ENCODE measurements at regions not wholly inside any gene's neighbourhood (a gene's known extent, or its start where the extent isn't known, plus 50 kb on each side); places are given as distances from the start of the nearest gene placed in this dataset.

- H3K27ac ChIP-seq = no peak overlapping the region
- ATAC-seq = no peak
- FAIRE-seq = no peak
- no peak overlapping the region for H3K4me3 ChIP-seq
- no peaks in the 10 kb centered on the region for H3K36me3 ChIP-seq
- intact Hi-C loops (cut with DNase I) = no loop called here
- H3K27me3 ChIP-seq = no peaks in the 10 kb centered on the region
- TF ChIP-seq, protein P1, sequence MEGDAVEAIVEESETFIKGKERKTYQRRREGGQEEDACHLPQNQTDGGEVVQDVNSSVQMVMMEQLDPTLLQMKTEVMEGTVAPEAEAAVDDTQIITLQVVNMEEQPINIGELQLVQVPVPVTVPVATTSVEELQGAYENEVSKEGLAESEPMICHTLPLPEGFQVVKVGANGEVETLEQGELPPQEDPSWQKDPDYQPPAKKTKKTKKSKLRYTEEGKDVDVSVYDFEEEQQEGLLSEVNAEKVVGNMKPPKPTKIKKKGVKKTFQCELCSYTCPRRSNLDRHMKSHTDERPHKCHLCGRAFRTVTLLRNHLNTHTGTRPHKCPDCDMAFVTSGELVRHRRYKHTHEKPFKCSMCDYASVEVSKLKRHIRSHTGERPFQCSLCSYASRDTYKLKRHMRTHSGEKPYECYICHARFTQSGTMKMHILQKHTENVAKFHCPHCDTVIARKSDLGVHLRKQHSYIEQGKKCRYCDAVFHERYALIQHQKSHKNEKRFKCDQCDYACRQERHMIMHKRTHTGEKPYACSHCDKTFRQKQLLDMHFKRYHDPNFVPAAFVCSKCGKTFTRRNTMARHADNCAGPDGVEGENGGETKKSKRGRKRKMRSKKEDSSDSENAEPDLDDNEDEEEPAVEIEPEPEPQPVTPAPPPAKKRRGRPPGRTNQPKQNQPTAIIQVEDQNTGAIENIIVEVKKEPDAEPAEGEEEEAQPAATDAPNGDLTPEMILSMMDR (IDR thresholded peaks at IDR 0.05) = no peak
- 33 to 39% methylated on average over 5 of the region's 5 CpGs for WGBS, 2 donors
- DNase-seq = no peak
- no peaks in the 10 kb centered on the region for H3K9me3 ChIP-seq
- H3K4me1 ChIP-seq = no peaks in the 10 kb centered on the region
These were observed 246.1 kb upstream of the ANKH start for GRCh38 chr5:15117688-15118087.

DNA sequence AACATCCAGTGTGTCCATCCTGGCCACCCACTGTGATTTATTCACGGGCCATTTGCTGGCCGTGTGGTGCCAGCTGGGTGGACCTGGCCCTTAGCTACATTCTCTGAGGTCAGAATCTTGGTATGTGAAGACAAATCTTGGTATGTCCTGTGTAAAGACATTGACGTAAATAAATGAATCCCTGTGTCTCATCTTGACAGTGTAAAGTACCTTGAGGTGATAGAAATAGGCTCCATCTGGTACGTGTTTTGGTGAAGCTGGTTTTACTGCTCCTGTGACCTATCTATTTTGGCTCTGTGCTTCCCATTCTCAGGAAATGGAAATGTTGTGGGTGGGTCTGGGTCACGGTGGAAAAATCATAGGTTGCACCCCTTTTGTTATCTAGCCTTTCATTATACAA, 245.4 kb upstream of the ANKH start:
- ATAC-seq (no peak), FAIRE-seq (no peak), DNase-seq (no peak)
- TF ChIP-seq, protein P1 (IDR thresholded peaks at IDR 0.05) = no peak
- no peaks in the 10 kb centered on the region for H3K27me3 ChIP-seq
- H3K4me1 ChIP-seq = no peaks in the 10 kb centered on the region
- no peak overlapping the region for H3K27ac ChIP-seq
- H3K4me3 ChIP-seq = no peak overlapping the region
- H3K36me3 ChIP-seq = no peaks in the 10 kb centered on the region
- WGBS, 2 donors = 38 to 46% methylated on average over 5 of the region's 5 CpGs
- intact Hi-C loops (cut with DNase I) = no loop called here
- no peaks in the 10 kb centered on the region for H3K9me3 ChIP-seq

GRCh38 chr5:15106530-15107283, 235.1 kb upstream of the ANKH start:
- FAIRE-seq (no peak), DNase-seq (no peak), ATAC-seq (peak in 3 of 4 donors; percentile 36 to 85 (median 83))

GRCh38 chr5:15105799-15106393, 234.3 kb upstream of the ANKH start:
- Histone ChIP-seq H3K27ac (no peak overlapping the region), H3K4me3 (no peak overlapping the region), H3K9me3 (no peaks in the 10 kb centered on the region), H3K36me3 (no peaks in the 10 kb centered on the region), H3K27me3 (no peaks in the 10 kb centered on the region), H3K4me1 (no peaks in the 10 kb centered on the region)
- intact Hi-C loops (cut with DNase I) = no loop called here
- FAIRE-seq = no peak
- 32 to 43% methylated on average over 2 of the region's 2 CpGs for WGBS, 2 donors
- peak in 2 of 6 donors; percentile 13 to 30 for DNase-seq
- ATAC-seq = peak in 3 of 4 donors; percentile 77 to 86 (median 81)
- TF ChIP-seq, protein P1 (IDR thresholded peaks at IDR 0.05) = peak; percentile 39 to 71 (median 52)

More at GRCh38 chr5:15106530-15107283, 235.1 kb upstream of the ANKH start:
- Histone ChIP-seq H3K4me1 (no peaks in the 10 kb centered on the region), H3K36me3 (no peaks in the 10 kb centered on the region), H3K27ac (no peak overlapping the region), H3K9me3 (no peaks in the 10 kb centered on the region), H3K27me3 (no peaks in the 10 kb centered on the region), H3K4me3 (no peak overlapping the region)
- TF ChIP-seq, protein P1 (IDR thresholded peaks at IDR 0.05) = no peak
- WGBS, 2 donors = 38 to 39% methylated on average over 2 of the region's 2 CpGs
- intact Hi-C loops (cut with DNase I) = no loop called here

DNA sequence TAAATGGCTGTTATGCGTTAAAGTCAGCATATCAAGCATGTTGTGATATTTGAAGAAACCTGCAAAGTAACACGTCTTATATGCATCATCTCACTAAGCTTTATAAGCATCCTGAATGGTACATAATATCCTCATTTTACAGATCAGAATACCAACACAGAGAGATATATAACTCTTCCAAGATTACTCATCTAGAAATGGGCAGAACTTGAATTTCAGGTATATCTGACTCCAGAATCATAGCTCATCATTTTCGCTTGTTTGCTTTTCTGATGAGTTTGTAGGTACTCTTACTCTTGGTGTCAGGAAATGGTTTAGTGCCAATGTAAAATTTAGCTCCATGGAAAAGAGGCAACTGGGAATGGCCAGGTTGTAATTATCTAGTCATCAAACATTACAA, 232.3 kb upstream of the ANKH start:
- no peak overlapping the region for H3K27ac ChIP-seq
- FAIRE-seq = no peak
- H3K4me3 ChIP-seq = no peak overlapping the region
- H3K4me1 ChIP-seq = no peaks in the 10 kb centered on the region
- H3K36me3 ChIP-seq = no peaks in the 10 kb centered on the region
- ATAC-seq = no peak
- H3K27me3 ChIP-seq = no peaks in the 10 kb centered on the region
- no peaks in the 10 kb centered on the region for H3K9me3 ChIP-seq
- intact Hi-C loops (cut with DNase I) = no loop called here
- DNase-seq = no peak
- WGBS, 2 donors = 53 to 69% methylated on average over 3 of the region's 3 CpGs
- TF ChIP-seq, protein P1 (IDR thresholded peaks at IDR 0.05) = no peak
